NCI-H2081 treated with DMSO at 0.1 percent for 48 hours (cell line): ENCODE measurements at regions not wholly inside any gene's neighbourhood (a gene's known extent, or its start where the extent isn't known, plus 50 kb on each side); places are given as distances from the start of the nearest gene placed in this dataset.
"Not testable (repeated sequence)": the region's sequence is repeated elsewhere in the genome, so short reads cannot be mapped to it uniquely, and the experiment has no call there.

ENCODE experiments used
- DNase-seq: peaks from one replicate; lab custom pipeline; 2025; lab: John Stamatoyannopoulos, UW

DNA sequence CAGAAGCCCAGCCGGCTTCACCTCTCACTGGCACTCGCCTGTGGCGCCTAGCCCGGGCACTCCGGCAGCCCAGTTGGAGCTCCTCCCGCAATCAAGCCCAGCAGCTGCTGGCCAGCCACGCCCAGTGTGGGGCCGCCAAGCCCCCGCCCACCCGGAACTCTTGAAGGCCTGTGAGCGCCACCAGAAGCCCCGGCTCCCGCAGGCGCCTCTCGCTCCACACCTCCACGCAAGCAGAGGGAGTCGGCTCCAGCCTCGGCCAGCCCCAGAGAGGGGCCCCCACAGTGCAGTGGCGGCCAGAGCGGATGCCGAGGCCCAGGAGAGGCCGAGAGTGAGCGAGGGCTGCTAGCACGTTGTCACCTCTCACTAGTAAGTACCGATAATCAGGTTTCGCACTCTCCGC, 240.7 kb downstream of the TFEC start:
- DNase-seq = no peak

GRCh38 chr7:115789473-115789872, 241.1 kb downstream of the TFEC start:
- DNase-seq = not testable (repeated sequence)

- peak; percentile 83 for DNase-seq
Measured at GRCh38 chr7:115782696-115783490, 247.7 kb downstream of the TFEC start.

DNA sequence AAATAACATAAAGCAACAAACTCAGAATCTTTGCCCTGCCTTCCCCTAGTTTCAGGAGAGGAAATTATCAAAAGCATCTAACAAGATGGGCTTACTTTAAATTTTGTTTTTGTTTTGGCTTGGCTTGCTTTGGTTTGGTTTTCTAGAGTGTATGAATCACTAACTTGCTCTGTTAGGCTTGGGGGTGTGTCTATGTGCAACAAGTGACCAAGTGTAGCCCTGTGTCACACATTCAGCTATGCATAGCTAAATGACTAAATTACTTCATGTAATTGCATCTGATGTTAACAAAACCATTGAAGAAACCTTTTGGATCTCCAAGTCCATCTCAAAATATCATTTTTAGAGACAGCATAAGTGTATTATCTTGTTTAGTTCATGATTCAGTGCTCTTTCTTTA, 251.0 kb downstream of the TFEC start:
- DNase-seq = no peak

DNA sequence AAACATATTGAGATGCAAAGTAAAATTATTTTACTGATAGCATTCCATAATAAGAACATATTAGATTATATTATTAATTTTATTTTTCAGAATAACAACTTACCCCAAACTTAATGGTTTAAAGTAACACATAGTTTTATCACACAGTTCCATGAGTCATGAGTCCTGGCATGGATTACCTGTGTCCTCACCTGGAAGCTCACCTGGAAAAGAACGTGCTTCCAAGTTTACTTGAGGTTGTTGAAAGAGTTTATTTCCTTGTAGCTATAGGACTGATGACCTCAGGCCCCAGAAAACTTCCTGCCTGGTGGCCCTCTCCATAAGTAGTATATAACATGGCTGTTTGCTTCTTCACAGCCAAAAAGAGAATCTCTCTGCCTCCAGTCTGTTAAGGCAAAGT, 254.6 kb downstream of the TFEC start:
- DNase-seq = no peak

GRCh38 chr7:115763347-115763746, 267.2 kb downstream of the TFEC start:
- DNase-seq = no peak

- DNase-seq = no peak
Measured at GRCh38 chr7:115758025-115758424, 272.5 kb downstream of the TFEC start.

- no peak for DNase-seq
Measured at GRCh38 chr7:115754226-115754625, 276.3 kb downstream of the TFEC start.

GRCh38 chr7:115749924-115750323, 280.6 kb downstream of the TFEC start:
- DNase-seq = no peak

- DNase-seq = no peak
Measured at GRCh38 chr7:115748123-115748738, 282.3 kb downstream of the TFEC start.

- no peak for DNase-seq
Measured at GRCh38 chr7:115747174-115747573, 283.4 kb downstream of the TFEC start.

- DNase-seq = no peak
Measured at GRCh38 chr7:115740043-115740442, 290.5 kb downstream of the TFEC start.

GRCh38 chr7:115734641-115735040, 295.9 kb downstream of the TFEC start:
- DNase-seq = no peak

- DNase-seq = no peak
Measured at GRCh38 chr7:115731796-115732471, 298.6 kb downstream of the TFEC start.

GRCh38 chr7:115728518-115728917, 302.0 kb downstream of the TFEC start:
- no peak for DNase-seq

DNA sequence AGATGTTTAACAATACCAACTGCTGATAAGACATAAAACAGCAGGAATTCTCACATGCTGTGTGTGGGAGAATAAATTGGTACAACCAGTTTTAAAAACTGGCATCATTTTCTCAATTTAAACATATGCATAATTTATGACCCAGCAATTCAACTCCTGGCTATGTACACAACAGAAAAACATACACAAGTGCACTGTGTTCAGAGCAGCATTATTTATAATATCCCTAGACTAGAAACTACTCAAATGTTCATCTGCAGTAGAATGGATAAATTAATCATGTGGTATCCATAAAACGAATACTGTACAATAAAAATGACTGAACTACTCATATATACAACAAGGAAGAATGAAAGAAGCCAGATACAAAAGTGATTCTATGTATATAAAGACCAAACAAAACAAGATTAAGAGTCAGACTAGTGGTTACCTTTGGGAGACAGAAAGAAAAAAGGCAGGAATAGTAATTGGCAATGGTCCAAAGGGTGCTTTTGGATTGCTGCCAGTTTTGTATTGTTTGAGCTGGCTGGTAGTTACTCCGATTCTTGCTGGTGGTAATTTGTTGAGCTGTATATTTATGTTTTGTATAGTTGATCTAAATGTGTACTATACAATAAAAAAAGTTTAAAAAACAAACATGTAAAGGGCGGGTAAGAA, 306.0 kb downstream of the TFEC start:
- peak; percentile 100 for DNase-seq

- no peak for DNase-seq
Measured at GRCh38 chr7:115722302-115722977, 308.1 kb downstream of the TFEC start.

DNA sequence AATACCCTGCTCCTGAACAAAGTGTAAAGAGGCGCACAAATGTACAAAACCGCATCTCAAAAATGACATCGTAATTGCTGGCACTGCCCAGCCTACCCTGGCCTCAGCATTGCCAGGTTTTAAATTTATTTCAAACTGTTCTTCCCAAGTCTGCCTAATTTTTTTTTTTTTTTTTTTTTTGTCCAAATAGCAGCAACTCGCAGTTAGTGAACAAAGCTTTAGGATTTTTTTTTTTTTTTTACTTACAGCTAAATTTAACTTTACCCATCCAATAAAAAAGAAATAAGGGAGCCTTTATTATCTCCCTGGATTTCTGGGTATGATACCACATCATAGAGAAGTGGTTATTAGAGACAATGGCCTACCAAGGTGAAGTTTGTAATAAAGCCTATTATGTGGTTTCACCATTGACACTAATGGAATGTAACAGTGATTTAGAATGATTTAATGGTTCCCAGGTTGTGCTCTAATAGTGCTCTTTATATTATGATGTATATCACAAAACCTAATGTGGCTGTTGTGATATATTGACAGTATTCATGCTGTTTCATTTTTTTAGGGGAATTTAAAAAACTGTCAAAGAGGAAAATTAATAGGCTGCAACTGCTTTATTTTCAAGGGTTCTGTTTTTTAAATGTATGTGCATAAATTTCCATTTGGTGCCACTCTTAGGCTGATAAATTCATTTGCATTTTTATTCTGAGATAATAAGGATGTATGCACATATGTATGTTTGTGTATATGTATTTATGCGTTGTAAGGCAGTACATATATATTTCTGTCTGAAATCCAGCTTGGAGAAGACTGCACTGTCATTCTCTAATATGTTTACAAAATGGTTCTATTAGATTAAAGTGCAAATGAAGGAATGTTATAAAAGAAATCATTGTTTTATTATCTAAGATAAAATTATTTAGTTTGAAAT, 309.0 kb downstream of the TFEC start:
- peak; percentile 61 for DNase-seq

DNA sequence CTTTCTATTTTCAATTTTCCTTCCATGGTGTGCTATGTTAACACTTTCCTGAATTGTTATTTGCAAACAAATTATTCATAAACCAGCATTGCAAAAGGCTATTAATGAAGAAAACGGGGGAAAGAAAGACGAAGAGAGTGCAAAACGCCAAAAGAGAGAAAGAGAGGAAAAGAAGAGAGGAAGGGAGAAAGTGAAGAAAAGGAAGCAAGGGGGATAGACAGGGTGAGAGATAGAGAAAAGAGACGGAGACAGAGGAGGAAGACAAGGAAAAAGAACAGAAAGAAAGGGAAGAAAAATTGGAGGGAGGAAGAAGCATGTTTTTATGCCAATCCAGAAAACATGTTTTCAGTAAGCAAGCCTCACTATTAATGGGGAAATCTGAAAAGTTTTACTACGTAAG, 310.6 kb downstream of the TFEC start:
- DNase-seq = no peak

- no peak for DNase-seq
Measured at GRCh38 chr7:115709664-115710063, 320.9 kb downstream of the TFEC start.

GRCh38 chr7:115708013-115708341, 322.6 kb downstream of the TFEC start:
- DNase-seq = no peak
